HUES48 (cell line): ENCODE measurements at regions not wholly inside any gene's neighbourhood (a gene's known extent, or its start where the extent isn't known, plus 50 kb on each side); places are given as distances from the start of the nearest gene placed in this dataset.

Source experiments
- H3K27ac ChIP-seq: one replicate; pipeline ENCODE4 v1.7.0; 2013; ENCODE audit warnings: low read depth, low read length, inconsistent platforms
- H3K27me3 ChIP-seq: 2 replicates; pipeline ENCODE4 v1.6.1; 2013; ENCODE audit warnings: mild to moderate bottlenecking, low read length; ENCODE audit not compliant: control insufficient read depth, insufficient read depth
- H3K36me3 ChIP-seq: 2 replicates; pipeline ENCODE4 v1.6.1; 2013; ENCODE audit warnings: low read length; ENCODE audit not compliant: control insufficient read depth, insufficient read depth
- H3K4me1 ChIP-seq: 2 replicates; pipeline ENCODE4 v1.6.1; 2013; ENCODE audit warnings: mild to moderate bottlenecking, low read length; ENCODE audit not compliant: control insufficient read depth, insufficient read depth
- H3K4me3 ChIP-seq: 2 replicates; pipeline ENCODE4 v1.5.1; 2013; ENCODE audit warnings: mild to moderate bottlenecking, low read depth, low read length
- H3K9ac ChIP-seq: 2 replicates; pipeline ENCODE4 v1.6.1; 2013; ENCODE audit warnings: mild to moderate bottlenecking, low read depth, low read length, moderate library complexity
- H3K9me3 ChIP-seq: 2 replicates; pipeline ENCODE4 v1.6.1; 2013; ENCODE audit warnings: low read length; ENCODE audit not compliant: control insufficient read depth, insufficient read depth

DNA sequence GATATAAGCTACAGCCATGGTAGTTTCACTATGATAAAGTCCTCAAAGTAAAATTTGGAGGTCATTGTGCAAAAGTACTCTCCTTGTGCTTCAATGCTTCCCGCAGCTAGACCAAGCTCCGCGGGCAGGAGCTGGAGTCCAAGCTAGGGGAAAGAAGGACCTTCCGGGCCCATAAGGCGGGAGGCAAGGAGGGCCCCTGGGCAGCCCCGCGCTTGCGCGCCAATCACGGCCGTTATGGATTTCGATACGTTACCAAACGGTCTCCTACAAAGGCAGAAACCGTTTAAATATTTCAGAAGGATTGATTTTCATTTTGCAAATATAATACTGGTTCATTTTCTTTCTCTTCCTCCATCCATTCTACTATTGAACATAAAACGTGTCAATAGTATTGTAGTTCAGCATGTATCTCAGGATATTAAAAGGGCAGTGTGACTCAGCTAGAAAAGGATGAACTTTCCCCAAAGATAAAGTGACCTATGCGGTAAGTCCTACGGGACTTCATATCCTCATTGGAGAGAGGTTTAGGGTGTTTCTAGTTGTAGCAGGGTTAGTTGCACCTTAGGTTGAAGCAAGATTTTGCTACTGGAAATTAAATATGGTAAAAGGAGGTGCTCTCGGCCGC lies 128.0 kb downstream of the KIF20B start:
- H3K4me3 ChIP-seq = no peak overlapping the region
- no peak overlapping the region for H3K9ac ChIP-seq
- no peaks in the 10 kb centered on the region for H3K27me3 ChIP-seq

DNA sequence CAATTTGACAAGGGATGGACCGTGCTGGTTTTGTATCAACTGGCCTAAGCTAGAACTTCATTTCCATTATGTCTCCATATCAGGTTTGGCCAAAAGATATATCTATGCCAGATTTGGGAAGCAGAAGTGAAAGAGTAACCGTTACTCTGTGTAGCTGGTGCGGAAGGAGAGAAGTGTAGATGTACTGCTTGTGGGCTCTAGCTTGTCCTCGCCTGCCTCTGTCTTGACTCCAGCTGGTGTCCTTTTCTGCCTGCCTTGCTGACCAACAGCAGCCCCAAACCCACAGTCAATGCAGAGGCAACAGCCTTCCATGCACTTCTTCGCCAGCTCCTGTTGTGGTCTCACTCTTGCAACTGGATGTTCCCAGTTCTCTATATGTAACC lies 128.5 kb downstream of the KIF20B start:
- Histone ChIP-seq H3K27me3 (no peaks in the 10 kb centered on the region), H3K36me3 (no peaks in the 10 kb centered on the region), H3K9me3 (no peaks in the 10 kb centered on the region), H3K4me1 (no peaks in the 10 kb centered on the region), H3K27ac (no peak overlapping the region), H3K9ac (no peak overlapping the region), H3K4me3 (no peak overlapping the region)

More for the DNA sequence above, 128.0 kb downstream of the KIF20B start:
- Histone ChIP-seq H3K36me3 (no peaks in the 10 kb centered on the region), H3K9me3 (no peaks in the 10 kb centered on the region), H3K27ac (no peak overlapping the region), H3K4me1 (no peaks in the 10 kb centered on the region)

DNA sequence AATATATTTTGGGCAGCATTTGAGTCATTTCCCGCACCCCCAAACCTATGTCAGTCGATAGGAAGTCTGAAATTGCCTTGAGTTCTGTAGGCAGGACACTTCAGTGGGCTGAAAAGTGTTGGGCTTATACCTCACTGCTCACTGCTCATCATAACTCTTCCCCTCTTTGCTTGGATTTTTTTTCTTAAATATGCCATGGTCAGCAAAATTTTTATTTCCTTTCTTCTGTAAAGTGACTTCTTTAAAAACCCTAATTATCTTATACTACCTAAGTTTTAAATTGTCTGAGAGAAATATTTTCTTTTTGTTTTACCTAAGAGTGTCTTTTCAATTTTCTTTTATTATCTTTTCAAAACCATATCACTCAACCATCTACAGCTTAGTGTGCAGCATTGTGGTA lies 129.2 kb downstream of the KIF20B start:
- no peaks in the 10 kb centered on the region for H3K27me3 ChIP-seq
- H3K36me3 ChIP-seq = no peaks in the 10 kb centered on the region
- no peak overlapping the region for H3K4me3 ChIP-seq
- no peaks in the 10 kb centered on the region for H3K4me1 ChIP-seq
- H3K9ac ChIP-seq = no peak overlapping the region
- H3K9me3 ChIP-seq = no peaks in the 10 kb centered on the region
- H3K27ac ChIP-seq = no peak overlapping the region

DNA sequence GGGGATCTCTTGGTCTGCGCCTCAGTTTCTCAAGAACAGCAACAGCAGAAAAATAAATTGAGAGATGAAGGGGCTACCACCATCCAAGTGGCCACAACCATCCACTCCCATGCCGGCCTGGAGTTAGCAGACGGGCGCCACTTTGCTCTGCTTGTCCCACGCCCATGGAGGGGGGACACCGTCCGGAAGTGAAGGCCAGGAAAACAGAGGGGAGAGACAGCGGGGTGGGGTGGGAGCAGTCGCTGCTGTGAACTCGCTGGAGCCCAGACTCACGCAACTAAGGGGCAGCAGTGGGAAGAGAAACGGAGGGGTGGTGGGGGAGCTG lies 135.4 kb downstream of the KIF20B start:
- H3K9ac ChIP-seq = no peak overlapping the region
- no peak overlapping the region for H3K27ac ChIP-seq

DNA sequence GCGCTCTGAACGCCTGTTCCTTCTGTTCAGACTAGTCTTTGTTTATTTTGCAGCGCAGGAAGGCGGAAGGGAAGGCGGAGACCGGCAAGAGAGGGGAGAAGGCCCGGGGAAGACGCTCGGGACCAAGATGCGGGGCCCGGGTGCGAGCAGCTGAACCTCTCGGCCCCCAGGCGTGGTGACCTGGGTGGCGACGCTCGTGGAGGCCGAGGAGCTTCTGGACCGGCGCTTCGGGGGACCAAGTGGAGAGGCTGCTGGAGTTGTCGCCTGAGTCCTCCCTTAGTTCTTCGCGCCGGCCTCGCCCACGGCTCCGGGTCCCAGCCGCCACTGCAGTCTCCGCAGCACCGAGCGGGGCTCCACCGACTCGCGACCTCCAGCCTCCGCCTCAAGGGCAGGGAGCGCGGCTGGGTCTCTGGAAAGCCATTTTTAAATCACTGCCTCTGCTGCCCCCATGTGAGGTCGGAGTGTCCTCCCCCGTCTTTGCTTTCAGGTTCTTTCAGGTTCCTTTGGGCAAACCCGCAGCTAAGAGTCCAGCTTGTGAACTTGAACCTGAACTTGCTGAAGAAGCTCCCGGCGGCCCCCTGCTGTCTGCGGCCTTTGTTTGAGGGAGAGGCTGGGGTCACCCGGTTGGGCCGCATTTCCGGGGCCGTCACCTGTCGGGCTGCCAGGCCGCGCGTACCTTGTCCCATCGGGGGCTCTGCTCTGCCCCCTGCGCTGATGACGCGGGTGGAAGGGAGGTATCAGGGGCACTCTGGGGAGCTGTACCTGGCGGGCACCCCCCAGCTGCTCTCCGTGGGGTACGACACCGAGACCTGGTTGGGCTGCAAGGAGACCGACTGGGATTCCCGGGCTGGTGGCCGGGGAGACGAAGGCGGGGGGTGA lies 136.0 kb downstream of the KIF20B start:
- Histone ChIP-seq H3K4me1 (no peaks in the 10 kb centered on the region), H3K27me3 (no peaks in the 10 kb centered on the region), H3K4me3 (no peak overlapping the region), H3K27ac (no peak overlapping the region), H3K36me3 (no peaks in the 10 kb centered on the region), H3K9ac (no peak overlapping the region), H3K9me3 (no peaks in the 10 kb centered on the region)

More for the DNA sequence above, 135.4 kb downstream of the KIF20B start:
- Histone ChIP-seq H3K9me3 (no peaks in the 10 kb centered on the region), H3K27me3 (no peaks in the 10 kb centered on the region), H3K4me3 (no peak overlapping the region), H3K4me1 (no peaks in the 10 kb centered on the region), H3K36me3 (no peaks in the 10 kb centered on the region)

DNA sequence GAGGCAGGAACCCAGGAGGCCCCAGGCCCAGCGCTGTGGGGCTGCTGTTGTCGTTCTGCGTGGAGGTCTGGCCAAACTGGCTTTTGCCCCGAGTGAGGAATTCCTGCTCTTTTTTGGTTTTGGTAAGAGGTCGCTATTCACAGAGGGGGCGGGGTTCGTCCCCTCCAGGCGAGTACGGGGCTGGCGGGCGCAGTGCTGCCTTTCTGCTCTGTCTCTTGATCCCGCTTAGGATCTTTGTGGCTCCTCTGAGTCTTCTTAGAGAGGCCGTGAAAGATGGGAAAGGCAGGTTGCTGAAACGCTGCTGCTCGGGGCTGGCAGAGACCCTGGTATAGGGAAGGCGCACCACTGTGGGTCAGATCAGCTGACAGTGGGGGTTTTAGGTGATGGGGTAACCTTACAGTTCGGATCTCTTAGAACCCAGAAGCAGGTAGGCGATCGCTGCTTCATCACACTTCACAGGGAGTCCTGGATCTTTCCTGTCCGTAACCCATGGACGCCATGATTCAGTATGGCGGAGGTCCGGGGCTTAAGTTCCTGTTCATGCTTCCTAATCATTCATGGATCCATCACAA lies 136.7 kb downstream of the KIF20B start:
- Histone ChIP-seq H3K9ac (no peak overlapping the region), H3K4me1 (no peaks in the 10 kb centered on the region), H3K36me3 (no peaks in the 10 kb centered on the region), H3K4me3 (no peak overlapping the region), H3K27me3 (no peaks in the 10 kb centered on the region), H3K9me3 (no peaks in the 10 kb centered on the region), H3K27ac (no peak overlapping the region)

DNA sequence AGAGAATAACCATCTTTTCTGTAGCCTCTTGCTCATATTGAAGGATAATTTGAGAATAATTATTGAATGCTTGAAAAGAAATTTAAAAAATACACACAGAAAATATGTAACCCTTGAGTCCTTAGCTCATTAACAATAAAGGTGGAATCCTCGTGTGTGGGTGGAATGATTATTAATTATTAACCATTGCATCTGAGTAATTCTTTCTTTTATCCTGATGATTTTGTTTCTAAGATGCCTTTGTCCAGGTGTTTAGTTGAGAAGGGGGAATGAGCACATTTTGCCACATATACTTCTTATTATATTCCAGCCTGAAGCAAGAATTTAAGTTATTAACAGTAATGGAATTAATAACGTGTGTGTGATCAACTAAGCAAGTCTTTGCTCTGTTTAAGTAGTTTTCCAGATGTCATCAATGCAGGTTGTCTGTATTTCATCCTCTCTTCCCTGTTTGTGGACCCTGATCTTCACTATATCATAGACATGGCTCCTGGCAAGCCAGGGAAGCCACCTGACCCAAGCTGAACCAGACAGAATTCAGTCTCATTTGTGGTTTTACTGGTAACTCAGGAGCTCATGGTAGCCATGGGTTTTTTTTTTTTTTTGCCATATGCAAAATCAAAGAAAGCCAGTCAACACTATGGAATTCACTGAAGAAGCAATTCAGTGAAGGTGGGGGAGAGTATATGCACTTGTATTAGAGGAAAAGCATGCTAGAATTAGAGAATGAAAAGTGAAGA lies 144.3 kb downstream of the KIF20B start:
- H3K27ac ChIP-seq = no peak overlapping the region
- no peaks in the 10 kb centered on the region for H3K9me3 ChIP-seq
- H3K4me3 ChIP-seq = no peak overlapping the region
- H3K9ac ChIP-seq = no peak overlapping the region
- H3K4me1 ChIP-seq = peaks cover 11% of the 10 kb centered on the region; the same call in 1 of the 2 replicates
- H3K36me3 ChIP-seq = no peaks in the 10 kb centered on the region
- H3K27me3 ChIP-seq = no peaks in the 10 kb centered on the region

DNA sequence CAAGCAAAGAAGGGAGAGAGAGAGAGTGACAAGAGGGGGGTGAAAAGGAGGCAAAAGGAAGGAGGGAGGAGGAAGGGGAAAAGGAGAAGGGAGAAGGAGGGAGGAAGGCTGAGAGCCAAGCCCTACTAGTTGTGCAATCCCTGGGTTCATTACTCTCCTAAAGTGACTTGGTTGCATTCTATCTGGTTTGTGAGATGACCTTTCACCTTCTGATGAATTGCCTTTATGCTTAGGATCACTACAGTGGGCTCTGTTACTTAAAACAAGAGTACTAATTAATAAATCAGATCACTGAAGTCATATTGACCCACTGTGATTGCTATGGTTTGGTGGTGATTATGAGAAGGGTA lies 144.9 kb downstream of the KIF20B start:
- no peak overlapping the region for H3K27ac ChIP-seq
- H3K4me1 ChIP-seq = peaks cover 11% of the 10 kb centered on the region; the same call in 1 of the 2 replicates
- H3K9ac ChIP-seq = no peak overlapping the region
- no peak overlapping the region for H3K4me3 ChIP-seq
- H3K9me3 ChIP-seq = no peaks in the 10 kb centered on the region
- no peaks in the 10 kb centered on the region for H3K27me3 ChIP-seq
- H3K36me3 ChIP-seq = no peaks in the 10 kb centered on the region

DNA sequence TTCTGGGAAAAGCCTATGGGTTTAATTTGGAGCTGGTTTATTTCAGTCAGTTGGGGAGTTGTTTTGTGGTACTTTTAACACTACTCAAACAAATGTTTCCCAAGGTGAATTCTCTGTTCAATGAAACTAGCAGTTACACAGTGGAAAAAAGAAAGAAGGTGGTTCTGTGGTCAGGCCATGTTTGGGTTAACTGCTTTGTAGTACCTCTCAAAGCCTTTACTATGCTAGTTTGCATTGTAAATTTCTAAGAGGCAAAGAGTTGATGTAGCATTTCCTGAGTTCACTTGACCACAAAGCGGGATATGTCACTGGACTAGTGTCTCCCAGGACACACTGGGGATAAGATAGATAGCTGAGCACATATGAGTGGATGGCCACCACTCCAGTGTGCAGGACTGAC lies 145.4 kb downstream of the KIF20B start:
- no peaks in the 10 kb centered on the region for H3K9me3 ChIP-seq
- no peaks in the 10 kb centered on the region for H3K27me3 ChIP-seq
- no peaks in the 10 kb centered on the region for H3K36me3 ChIP-seq
- H3K4me3 ChIP-seq = no peak overlapping the region
- no peak overlapping the region for H3K27ac ChIP-seq
- no peak overlapping the region for H3K9ac ChIP-seq
- peaks cover 11% of the 10 kb centered on the region; the same call in 1 of the 2 replicates for H3K4me1 ChIP-seq

DNA sequence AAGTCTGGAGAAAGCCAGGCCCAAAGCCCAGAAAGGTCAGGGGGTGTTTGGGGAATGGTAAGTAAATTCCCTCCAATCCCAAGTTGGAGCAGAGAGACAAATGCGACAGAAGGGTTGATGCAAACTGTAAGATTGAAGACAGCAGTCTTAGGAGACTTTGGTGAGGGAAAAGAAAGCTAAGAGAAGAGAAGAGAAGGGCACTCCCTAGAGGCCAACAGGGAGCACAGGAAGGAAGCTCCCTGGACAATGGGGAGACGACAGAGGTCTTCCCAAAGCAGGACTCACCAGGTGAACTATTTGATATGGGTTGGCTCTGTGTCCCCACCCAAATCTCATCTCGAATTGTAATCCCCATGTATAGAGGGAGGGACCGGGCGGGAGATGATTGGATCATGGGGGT lies 151.5 kb downstream of the KIF20B start:
- Histone ChIP-seq H3K4me1 (no peaks in the 10 kb centered on the region), H3K9ac (no peak overlapping the region), H3K27me3 (no peaks in the 10 kb centered on the region), H3K9me3 (no peaks in the 10 kb centered on the region), H3K36me3 (no peaks in the 10 kb centered on the region), H3K4me3 (no peak overlapping the region), H3K27ac (no peak overlapping the region)

DNA sequence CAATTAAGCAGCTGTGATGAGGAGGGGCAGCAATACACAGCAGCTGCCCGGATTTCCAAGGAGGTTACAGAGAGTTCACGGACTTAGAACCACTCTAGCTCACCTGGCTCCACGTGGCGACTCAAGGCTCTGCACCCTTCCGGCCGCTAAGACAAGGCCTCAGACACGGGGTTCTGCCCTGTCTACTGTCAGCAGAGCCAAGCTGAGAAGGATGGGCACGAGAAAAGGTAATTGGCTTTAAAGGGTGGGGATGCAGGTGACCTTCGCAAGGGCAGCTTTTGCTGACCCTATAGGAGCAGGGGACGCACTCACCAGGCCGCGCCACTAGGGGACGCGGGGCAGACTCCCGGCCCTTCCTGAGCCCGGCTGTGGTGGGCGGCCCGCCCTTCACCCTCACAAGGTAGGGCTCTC lies 152.4 kb downstream of the KIF20B start:
- H3K9ac ChIP-seq = no peak overlapping the region
- H3K27me3 ChIP-seq = no peaks in the 10 kb centered on the region
- no peaks in the 10 kb centered on the region for H3K36me3 ChIP-seq
- H3K4me3 ChIP-seq = no peak overlapping the region
- H3K27ac ChIP-seq = no peak overlapping the region
- no peaks in the 10 kb centered on the region for H3K4me1 ChIP-seq
- no peaks in the 10 kb centered on the region for H3K9me3 ChIP-seq
